ENCODE measurements at regions not wholly inside any gene's neighbourhood (a gene's known extent, or its start where the extent isn't known, plus 50 kb on each side); places are given as distances from the start of the nearest gene placed in this dataset.

DNA sequence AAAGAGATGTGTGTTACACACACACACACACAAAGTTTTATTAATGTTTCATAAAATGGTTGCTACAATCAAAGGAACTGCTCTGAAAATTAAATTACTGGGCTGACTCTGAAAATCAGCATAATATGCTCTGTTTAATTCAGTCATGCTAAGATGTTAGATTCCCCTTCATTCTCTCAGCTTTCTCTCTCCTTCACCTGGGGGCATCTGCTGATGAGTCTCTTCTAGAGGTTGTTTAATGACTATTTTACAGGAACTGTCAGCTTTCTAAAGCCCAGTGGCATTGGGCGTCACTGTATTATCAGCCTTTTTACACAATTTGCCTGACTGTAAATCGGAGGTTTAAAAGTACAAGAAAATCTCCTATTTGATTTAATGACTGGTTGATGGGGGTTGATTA, 559.7 kb upstream of the POU3F2 start:
- Histone ChIP-seq H3K27me3 (ENCODE audit: insufficient read depth, poor library complexity, severe bottlenecking) (no peaks in the 10 kb centered on the region), H3K27ac (replicated peaks) (no peak overlapping the region), H3K4me3 (replicated peaks; ENCODE audit: insufficient read depth, low read length) (no peak overlapping the region)
- no peak for TF ChIP-seq POLR2AphosphoS5 (IDR thresholded peaks at IDR 0.05; ENCODE audit: low read depth)
- TF ChIP-seq, protein P1, sequence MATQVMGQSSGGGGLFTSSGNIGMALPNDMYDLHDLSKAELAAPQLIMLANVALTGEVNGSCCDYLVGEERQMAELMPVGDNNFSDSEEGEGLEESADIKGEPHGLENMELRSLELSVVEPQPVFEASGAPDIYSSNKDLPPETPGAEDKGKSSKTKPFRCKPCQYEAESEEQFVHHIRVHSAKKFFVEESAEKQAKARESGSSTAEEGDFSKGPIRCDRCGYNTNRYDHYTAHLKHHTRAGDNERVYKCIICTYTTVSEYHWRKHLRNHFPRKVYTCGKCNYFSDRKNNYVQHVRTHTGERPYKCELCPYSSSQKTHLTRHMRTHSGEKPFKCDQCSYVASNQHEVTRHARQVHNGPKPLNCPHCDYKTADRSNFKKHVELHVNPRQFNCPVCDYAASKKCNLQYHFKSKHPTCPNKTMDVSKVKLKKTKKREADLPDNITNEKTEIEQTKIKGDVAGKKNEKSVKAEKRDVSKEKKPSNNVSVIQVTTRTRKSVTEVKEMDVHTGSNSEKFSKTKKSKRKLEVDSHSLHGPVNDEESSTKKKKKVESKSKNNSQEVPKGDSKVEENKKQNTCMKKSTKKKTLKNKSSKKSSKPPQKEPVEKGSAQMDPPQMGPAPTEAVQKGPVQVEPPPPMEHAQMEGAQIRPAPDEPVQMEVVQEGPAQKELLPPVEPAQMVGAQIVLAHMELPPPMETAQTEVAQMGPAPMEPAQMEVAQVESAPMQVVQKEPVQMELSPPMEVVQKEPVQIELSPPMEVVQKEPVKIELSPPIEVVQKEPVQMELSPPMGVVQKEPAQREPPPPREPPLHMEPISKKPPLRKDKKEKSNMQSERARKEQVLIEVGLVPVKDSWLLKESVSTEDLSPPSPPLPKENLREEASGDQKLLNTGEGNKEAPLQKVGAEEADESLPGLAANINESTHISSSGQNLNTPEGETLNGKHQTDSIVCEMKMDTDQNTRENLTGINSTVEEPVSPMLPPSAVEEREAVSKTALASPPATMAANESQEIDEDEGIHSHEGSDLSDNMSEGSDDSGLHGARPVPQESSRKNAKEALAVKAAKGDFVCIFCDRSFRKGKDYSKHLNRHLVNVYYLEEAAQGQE (IDR thresholded peaks at IDR 0.05; ENCODE audit: insufficient replicate concordance, low read depth), result no peak
- no peak for TF ChIP-seq SPI1 (IDR thresholded peaks at IDR 0.05; ENCODE audit: borderline replicate concordance, low read depth)
- TF ChIP-seq, protein P2, sequence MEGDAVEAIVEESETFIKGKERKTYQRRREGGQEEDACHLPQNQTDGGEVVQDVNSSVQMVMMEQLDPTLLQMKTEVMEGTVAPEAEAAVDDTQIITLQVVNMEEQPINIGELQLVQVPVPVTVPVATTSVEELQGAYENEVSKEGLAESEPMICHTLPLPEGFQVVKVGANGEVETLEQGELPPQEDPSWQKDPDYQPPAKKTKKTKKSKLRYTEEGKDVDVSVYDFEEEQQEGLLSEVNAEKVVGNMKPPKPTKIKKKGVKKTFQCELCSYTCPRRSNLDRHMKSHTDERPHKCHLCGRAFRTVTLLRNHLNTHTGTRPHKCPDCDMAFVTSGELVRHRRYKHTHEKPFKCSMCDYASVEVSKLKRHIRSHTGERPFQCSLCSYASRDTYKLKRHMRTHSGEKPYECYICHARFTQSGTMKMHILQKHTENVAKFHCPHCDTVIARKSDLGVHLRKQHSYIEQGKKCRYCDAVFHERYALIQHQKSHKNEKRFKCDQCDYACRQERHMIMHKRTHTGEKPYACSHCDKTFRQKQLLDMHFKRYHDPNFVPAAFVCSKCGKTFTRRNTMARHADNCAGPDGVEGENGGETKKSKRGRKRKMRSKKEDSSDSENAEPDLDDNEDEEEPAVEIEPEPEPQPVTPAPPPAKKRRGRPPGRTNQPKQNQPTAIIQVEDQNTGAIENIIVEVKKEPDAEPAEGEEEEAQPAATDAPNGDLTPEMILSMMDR (IDR thresholded peaks at IDR 0.05; ENCODE audit: insufficient read depth, low read length), result no peak
- no peak for TF ChIP-seq GABPA (IDR thresholded peaks at IDR 0.05; ENCODE audit: low read depth)
- no peak for DNase-seq (ENCODE audit: low read depth in 1 of 2, low spot score in 1 of 2)

DNA sequence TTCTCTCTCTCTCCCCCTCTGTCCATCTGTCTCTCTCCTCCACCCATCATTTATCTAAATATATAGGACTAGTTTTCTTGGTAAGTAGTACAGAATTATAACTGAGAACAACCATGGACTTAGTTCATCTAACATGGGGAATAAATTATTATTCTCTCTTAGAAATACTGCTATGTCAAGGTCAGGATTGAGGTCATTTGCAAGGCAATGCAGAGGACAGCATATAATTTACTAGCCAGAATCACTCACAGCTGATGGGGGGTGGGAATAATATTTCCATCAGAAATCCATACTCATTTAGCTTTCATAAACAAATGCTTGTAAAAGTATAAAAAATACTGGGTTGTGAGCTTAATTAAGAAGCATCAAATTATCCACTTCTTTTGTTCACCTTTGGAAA, 553.9 kb upstream of the POU3F2 start:
- no peak overlapping the region for H3K4me3 ChIP-seq (replicated peaks; ENCODE audit: insufficient read depth, low read length)
- no peak overlapping the region for H3K27ac ChIP-seq (replicated peaks)
- no peaks in the 10 kb centered on the region for H3K27me3 ChIP-seq (ENCODE audit: insufficient read depth, poor library complexity, severe bottlenecking)
- DNase-seq (ENCODE audit: low read depth in 1 of 2, low spot score in 1 of 2), result no peak
- TF ChIP-seq SPI1 (IDR thresholded peaks at IDR 0.05; ENCODE audit: borderline replicate concordance, low read depth) (no peak), GABPA (IDR thresholded peaks at IDR 0.05; ENCODE audit: low read depth) (no peak), POLR2AphosphoS5 (IDR thresholded peaks at IDR 0.05; ENCODE audit: low read depth) (no peak)
- TF ChIP-seq, protein P2 (IDR thresholded peaks at IDR 0.05; ENCODE audit: insufficient read depth, low read length), result no peak
- TF ChIP-seq, protein P1 (IDR thresholded peaks at IDR 0.05; ENCODE audit: insufficient replicate concordance, low read depth), result no peak

DNA sequence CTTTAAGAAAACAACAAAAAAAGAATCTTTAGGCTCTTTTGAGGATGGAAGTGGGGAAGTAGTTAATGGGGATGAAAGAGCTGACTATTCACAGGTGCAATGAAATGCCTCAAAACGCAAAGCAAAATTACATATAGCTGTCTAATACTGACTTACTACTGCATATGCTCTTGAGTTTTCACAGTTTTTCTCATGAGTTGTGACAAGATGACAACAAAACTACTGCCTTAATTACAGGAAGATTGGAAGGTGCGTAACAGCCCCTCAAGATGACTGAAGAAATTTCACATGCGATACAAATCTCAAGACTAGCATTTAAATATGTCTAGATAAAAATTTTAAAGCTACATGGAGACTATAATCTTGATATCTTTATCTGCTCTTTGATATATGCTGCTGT, 547.8 kb upstream of the POU3F2 start:
- TF ChIP-seq, protein P1 (IDR thresholded peaks at IDR 0.05; ENCODE audit: insufficient replicate concordance, low read depth), result no peak
- no peak for TF ChIP-seq POLR2AphosphoS5 (IDR thresholded peaks at IDR 0.05; ENCODE audit: low read depth)
- no peak for TF ChIP-seq GABPA (IDR thresholded peaks at IDR 0.05; ENCODE audit: low read depth)
- TF ChIP-seq, protein P2 (IDR thresholded peaks at IDR 0.05; ENCODE audit: insufficient read depth, low read length), result no peak
- TF ChIP-seq SPI1 (IDR thresholded peaks at IDR 0.05; ENCODE audit: borderline replicate concordance, low read depth), result no peak
- no peak for DNase-seq (ENCODE audit: low read depth in 1 of 2, low spot score in 1 of 2)
- Histone ChIP-seq H3K27me3 (ENCODE audit: insufficient read depth, poor library complexity, severe bottlenecking) (no peaks in the 10 kb centered on the region), H3K27ac (replicated peaks) (no peak overlapping the region), H3K4me3 (replicated peaks; ENCODE audit: insufficient read depth, low read length) (no peak overlapping the region)

Measured in HL-60 (cell line).